A549 (cell line): ENCODE measurements at regions not wholly inside any gene's neighbourhood (a gene's known extent, or its start where the extent isn't known, plus 50 kb on each side); places are given as distances from the start of the nearest gene placed in this dataset.

Experiments
- ATAC-seq, 2 experiments: fragments of 200-7000 bp in 1 of 2; fragments of >200 bp in 1 of 2; cut with Nextera tagmentation in 1 of 2; cut with Tn5 transposase in 1 of 2; 3 replicates each; pipeline versions ENCODE4 v1.8.0 to v1.9.1; 2018 to 2020; ENCODE audit warnings: mild to moderate bottlenecking in 1 of 2, moderate library complexity in 1 of 2
- CTCF ChIA-PET: fragments of 300-600 bp; sonication (Branson Sonifier 250); formaldehyde crosslinking; extraction: SDS; loops from one replicate; lab custom pipeline; 2021; ENCODE audit warnings: antibody characterized with exemption, inconsistent platforms; lab: Yijun Ruan, JAX
- POLR2A ChIA-PET: fragments of 350-600 bp; formaldehyde crosslinking; extraction: SDS; loops from one replicate; lab custom pipeline; 2021; ENCODE audit warnings: antibody characterized with exemption, inconsistent platforms; lab: Yijun Ruan, JAX
- DNase-seq, 2 experiments: peaks; one replicate each; pipeline versions ENCODE4 v3.0.0 to v3.0.0-alpha.2; 2011 to 2016; ENCODE audit warnings: low read depth in 1 of 2, low spot score in 1 of 2
- FAIRE-seq: peaks from 2 replicates; lab custom pipeline; 2011; peaks lifted over from hg19 to GRCh38; lab: Jason Lieb, UNC
- H3K27ac ChIP-seq, 2 experiments: fragments of >200 bp; sonication (Bioruptor Twin); formaldehyde crosslinking; 3 replicates each; pipeline ENCODE4 v1.5.1; 2016 to 2017
- H3K4me1 ChIP-seq: fragments of >200 bp; sonication (Bioruptor Twin); formaldehyde crosslinking; 3 replicates; pipeline ENCODE4 v1.6.1; 2016
- H3K4me2 ChIP-seq: fragments of >200 bp; sonication (Bioruptor Twin); formaldehyde crosslinking; 3 replicates; pipeline ENCODE4 v1.6.1; 2016
- H3K4me3 ChIP-seq: fragments of >200 bp; sonication (Bioruptor Twin); formaldehyde crosslinking; 3 replicates; pipeline ENCODE4 v1.5.1; 2016
- H3K9me3 ChIP-seq: fragments of >200 bp; sonication (Bioruptor Twin); formaldehyde crosslinking; 3 replicates; pipeline ENCODE4 v1.6.1; 2016
- ATOH8 ChIP-seq: fragments of 250-450 bp; sonication (Bioruptor Pico); IDR thresholded peaks from 2 replicates; pipeline ENCODE4 v1.5.0; 2020; ENCODE audit warnings: low read depth, mild to moderate bottlenecking, moderate library complexity
- CBX2 ChIP-seq: fragments of 200-600 bp; sonication (generic); IDR thresholded peaks from 2 replicates; pipeline ENCODE4 v1.6.1; 2016; ENCODE audit warnings: low read depth, mild to moderate bottlenecking, borderline replicate concordance
- E2F6 ChIP-seq: IDR thresholded peaks from 2 replicates; pipeline ENCODE4 v1.6.1; 2012; ENCODE audit warnings: low read depth, borderline replicate concordance
- ESRRA ChIP-seq: fragments of 150-350 bp; IDR thresholded peaks from 2 replicates; pipeline ENCODE4 v1.6.1; 2014; ENCODE audit warnings: mild to moderate bottlenecking, low read length, borderline replicate concordance
- FOSL2 ChIP-seq, 2 experiments: fragments of 450-650 bp in 1 of 2; fragments of >200 bp in 1 of 2; sonication (Bioruptor Twin) in 1 of 2; formaldehyde crosslinking; IDR thresholded peaks; 2 replicates each; pipeline versions ENCODE4 v1.5.0 to v1.6.1; 2016 to 2020; ENCODE audit warnings: mild to moderate bottlenecking in 1 of 2, moderate library complexity in 1 of 2
- FOXS1 ChIP-seq: fragments of 250-450 bp; sonication (Bioruptor Pico); IDR thresholded peaks from 2 replicates; pipeline ENCODE4 v1.5.0; 2020; ENCODE audit warnings: mild to moderate bottlenecking, moderate library complexity
- GATA3 ChIP-seq: IDR thresholded peaks from 2 replicates; pipeline ENCODE4 v1.6.1; 2012; ENCODE audit warnings: borderline replicate concordance
- HDAC2 ChIP-seq: fragments of 200-600 bp; sonication (generic); IDR thresholded peaks from 2 replicates; pipeline ENCODE4 v1.6.1; 2016
- HES2 ChIP-seq: fragments of >200 bp; sonication (Bioruptor Twin); formaldehyde crosslinking; IDR thresholded peaks from 2 replicates; pipeline ENCODE4 v1.6.1; 2016
- HOXB5 ChIP-seq: fragments of 250-450 bp; sonication (Bioruptor Pico); IDR thresholded peaks from 2 replicates; pipeline ENCODE4 v1.5.0; 2020; ENCODE audit warnings: mild to moderate bottlenecking, moderate library complexity
- JUNB ChIP-seq: fragments of >200 bp; sonication (Bioruptor Twin); formaldehyde crosslinking; IDR thresholded peaks from 2 replicates; pipeline ENCODE4 v1.6.1; 2016
- KDM1A ChIP-seq: fragments of 200-600 bp; sonication (generic); IDR thresholded peaks from 2 replicates; pipeline ENCODE4 v1.6.1; 2016; ENCODE audit warnings: low read depth, mild to moderate bottlenecking
- MAFK ChIP-seq: fragments of 450-650 bp; IDR thresholded peaks from 2 replicates; pipeline ENCODE4 v1.6.1; 2014; ENCODE audit not compliant: partially characterized antibody
- MAX ChIP-seq: IDR thresholded peaks from 2 replicates; pipeline ENCODE4 v1.6.1; 2012
- NFE2L2 ChIP-seq: fragments of 150-350 bp; conservative IDR thresholded peaks from 2 replicates; pipeline ENCODE4 v1.6.1; 2014; ENCODE audit warnings: low read length
- NPAS2 ChIP-seq: fragments of 250-450 bp; sonication (Bioruptor Pico); IDR thresholded peaks from 2 replicates; pipeline ENCODE4 v1.8.0; 2022; ENCODE audit warnings: mild to moderate bottlenecking, moderate library complexity, borderline replicate concordance
- PBX3 ChIP-seq: IDR thresholded peaks from 2 replicates; pipeline ENCODE4 v1.6.1; 2012
- PHF8 ChIP-seq: fragments of 200-600 bp; sonication (generic); IDR thresholded peaks from 2 replicates; pipeline ENCODE4 v1.6.1; 2016; ENCODE audit warnings: low read depth, mild to moderate bottlenecking, antibody characterized with exemption, moderate library complexity, borderline replicate concordance
- POLR2AphosphoS2 ChIP-seq: conservative IDR thresholded peaks from 2 replicates; pipeline ENCODE4 v1.6.1; 2012; ENCODE audit warnings: low read length, improper control_type of control experiment, inconsistent platforms
- RCOR1 ChIP-seq: fragments of 150-350 bp; IDR thresholded peaks from 2 replicates; pipeline ENCODE4 v1.6.1; 2014; ENCODE audit warnings: antibody characterized with exemption, low read length, low read depth
- RFX5 ChIP-seq: fragments of 450-650 bp; IDR thresholded peaks from 2 replicates; pipeline ENCODE4 v1.7.1; 2014; ENCODE audit warnings: antibody characterized with exemption, mild to moderate bottlenecking, moderate library complexity
- RNF2 ChIP-seq: fragments of 200-600 bp; sonication (generic); IDR thresholded peaks from 2 replicates; pipeline ENCODE4 v1.6.1; 2016; ENCODE audit warnings: low read depth, mild to moderate bottlenecking, antibody characterized with exemption, moderate library complexity, borderline replicate concordance
- SMC3 ChIP-seq: fragments of >200 bp; sonication (Bioruptor Twin); formaldehyde crosslinking; IDR thresholded peaks from 3 replicates; pipeline ENCODE4 v1.6.1; 2018; ENCODE audit warnings: inconsistent platforms
- SREBF2 ChIP-seq: fragments of 450-650 bp; IDR thresholded peaks from 2 replicates; pipeline ENCODE4 v1.6.1; 2014; ENCODE audit warnings: mild to moderate bottlenecking, moderate library complexity
- TFCP2L1 ChIP-seq: fragments of 250-450 bp; sonication (Bioruptor Pico); IDR thresholded peaks from 2 replicates; pipeline ENCODE4 v1.5.0; 2021; ENCODE audit warnings: mild to moderate bottlenecking
- USF2 ChIP-seq: fragments of 450-650 bp; IDR thresholded peaks from 2 replicates; pipeline ENCODE4 v1.6.1; 2014; ENCODE audit warnings: antibody characterized with exemption
- ZC3H11A ChIP-seq: fragments of 450-650 bp; IDR thresholded peaks from 2 replicates; pipeline ENCODE4 v1.6.1; 2014; ENCODE audit warnings: antibody characterized with exemption, mild to moderate bottlenecking
- ZFP36 ChIP-seq: fragments of 450-650 bp; IDR thresholded peaks from 2 replicates; pipeline ENCODE4 v1.6.1; 2014; ENCODE audit warnings: borderline replicate concordance; ENCODE audit not compliant: partially characterized antibody
- ZNF302 ChIP-seq: fragments of 250-450 bp; sonication (Bioruptor Pico); IDR thresholded peaks from 2 replicates; pipeline ENCODE4 v1.9.0; 2021; ENCODE audit warnings: inconsistent platforms, mild to moderate bottlenecking, moderate library complexity
- WGBS: methylation state at CpG from one replicate; pipeline ENCODE4 v1.1.6; 2017; ENCODE audit errors: missing lambda C conversion rate; 5-methylcytosine and 5-hydroxymethylcytosine counted together

GRCh38 chr5:173729079-173729765 is 112.8 kb upstream of the BOD1 start:
- CTCF ChIA-PET, result interaction anchor here (1.1 to 1.3 kb wide), 3 partner anchors 9 to 100 kb away, joined by 4 read pairs; no protein-coding TSS in a partner anchor
- Histone ChIP-seq H3K4me3 (no peak overlapping the region), H3K27ac (peak overlapping the region in 1 of 2 experiments; percentile 38; a peak in 2 of 6 replicates), H3K9me3 (peaks cover 10% of the 10 kb centered on the region), H3K4me2 (no peak overlapping the region), H3K4me1 (no peaks in the 10 kb centered on the region)
- TF ChIP-seq MAX (no peak), GATA3 (no peak), RFX5 (no peak), ZFP36 (no peak), POLR2AphosphoS2 (no peak), MAFK (no peak), USF2 (no peak), FOSL2 (IDR thresholded peaks at IDR 0.05) (no peak), FOSL2 (CRISPR knock-in tag; IDR thresholded peaks at IDR 0.05) (no peak), JUNB (no peak), KDM1A (no peak), PHF8 (no peak), HES2 (no peak), ZNF302 (CRISPR knock-in tag) (no peak), E2F6 (no peak), ATOH8 (CRISPR knock-in tag) (no peak), SREBF2 (no peak)
- 71% methylated on average over 10 of the region's 10 CpGs for WGBS
- no peak for FAIRE-seq
- ATAC-seq, result no peak; a peak in 1 of 6 replicates
- DNase-seq, result no peak
- POLR2A ChIA-PET, result no interaction called here

GRCh38 chr5:173730632-173731298 is 114.3 kb upstream of the BOD1 start:
- no peaks in the 10 kb centered on the region for H3K4me1 ChIP-seq
- POLR2A ChIA-PET, result no interaction called here
- peaks cover 6% of the 10 kb centered on the region for H3K9me3 ChIP-seq
- no peak for FAIRE-seq
- no peak overlapping the region for H3K4me2 ChIP-seq
- WGBS, result 89% methylated on average over 14 of the region's 14 CpGs
- H3K27ac ChIP-seq, result peak overlapping the region in 1 of 2 experiments; percentile 36; a peak in 1 of 6 replicates
- no peak for DNase-seq
- CTCF ChIA-PET, result interaction anchor here (0.9 to 1.8 kb wide), 5 partner anchors 11 to 194 kb away, joined by 3 to 6 read pairs (median 5); no protein-coding TSS in a partner anchor
- ATAC-seq, result no peak
- no peak overlapping the region for H3K4me3 ChIP-seq
- TF ChIP-seq HOXB5 (CRISPR knock-in tag) (no peak), POLR2AphosphoS2 (no peak), RCOR1 (no peak), NPAS2 (CRISPR knock-in tag) (no peak), E2F6 (no peak), FOXS1 (CRISPR knock-in tag) (no peak), ZC3H11A (no peak), ESRRA (no peak), HDAC2 (no peak), NFE2L2 (no peak), CBX2 (no peak), TFCP2L1 (CRISPR knock-in tag) (no peak), SMC3 (no peak), RNF2 (no peak), SREBF2 (no peak), PBX3 (no peak), GATA3 (no peak)
